Liver (tissue), 8 donors: ENCODE measurements at regions not wholly inside any gene's neighbourhood (a gene's known extent, or its start where the extent isn't known, plus 50 kb on each side); places are given as distances from the start of the nearest gene placed in this dataset.

Experiments used
- DNase-seq: peaks from one replicate; pipeline ENCODE4 v3.0.0-alpha.2; 2017; ENCODE audit warnings: low spot score
- H3K27ac ChIP-seq, 2 donors: one replicate each; pipeline ENCODE4 v1.7.0; 2013; ENCODE audit warnings: inconsistent platforms in 2 of 2, low read length in 2 of 2, control low read depth in 1 of 2, low read depth in 1 of 2, mild to moderate bottlenecking in 1 of 2
- H3K27me3 ChIP-seq, 4 donors: one replicate each; pipeline versions ENCODE4 v1.6.1 to v1.7.0; 2013; ENCODE audit warnings: low read length in 3 of 4, inconsistent platforms in 1 of 4, mild to moderate bottlenecking in 1 of 4, moderate library complexity in 1 of 4; ENCODE audit not compliant: control insufficient read depth in 4 of 4, insufficient read depth in 4 of 4
- H3K36me3 ChIP-seq, 4 donors: one replicate each; pipeline versions ENCODE4 v1.6.1 to v1.7.0; 2013; ENCODE audit warnings: low read length in 3 of 4, mild to moderate bottlenecking in 3 of 4, low read depth in 1 of 4, moderate library complexity in 1 of 4; ENCODE audit not compliant: control insufficient read depth in 4 of 4, insufficient read depth in 3 of 4
- H3K4me1 ChIP-seq, 4 donors: one replicate each; pipeline versions ENCODE4 v1.6.1 to v1.7.0; 2013; ENCODE audit warnings: low read length in 3 of 4, mild to moderate bottlenecking in 3 of 4, moderate library complexity in 1 of 4; ENCODE audit not compliant: control insufficient read depth in 4 of 4, insufficient read depth in 4 of 4
- H3K4me3 ChIP-seq, 3 donors: one replicate each; pipeline versions ENCODE4 v1.6.1 to v1.7.0; 2013; ENCODE audit warnings: low read length in 3 of 3, control low read depth in 1 of 3, low read depth in 1 of 3, mild to moderate bottlenecking in 1 of 3
- H3K9ac ChIP-seq, 2 donors: one replicate each; pipeline ENCODE4 v1.7.0; 2013; ENCODE audit warnings: low read length in 2 of 2, mild to moderate bottlenecking in 2 of 2, moderate library complexity in 2 of 2, control low read depth in 1 of 2, low read depth in 1 of 2
- H3K9me3 ChIP-seq, 4 donors: one replicate each; pipeline versions ENCODE4 v1.6.1 to v1.7.0; 2013; ENCODE audit warnings: low read length in 3 of 4; ENCODE audit not compliant: control insufficient read depth in 4 of 4
- ATF3 ChIP-seq: IDR thresholded peaks from 2 replicates; pipeline ENCODE4 v1.6.1; 2016; ENCODE audit warnings: antibody characterized with exemption
- CTCF ChIP-seq: fragments of 150-350 bp; IDR thresholded peaks from 2 replicates; pipeline ENCODE4 v1.5.1; 2017; ENCODE audit warnings: improper control_type of control experiment, low read depth, low read length; ENCODE audit not compliant: missing input control
- EGR1 ChIP-seq, 2 donors: IDR thresholded peaks; 2 replicates each; pipeline ENCODE4 v1.6.1; 2016 to 2018; ENCODE audit warnings: antibody characterized with exemption in 2 of 2, low read depth in 2 of 2
- FOXA1 ChIP-seq: IDR thresholded peaks from 2 replicates; pipeline ENCODE4 v1.6.1; 2016; ENCODE audit warnings: antibody characterized with exemption
- FOXA2 ChIP-seq: IDR thresholded peaks from 2 replicates; pipeline ENCODE4 v1.6.1; 2016; ENCODE audit warnings: antibody characterized with exemption
- GABPA ChIP-seq, 2 donors: IDR thresholded peaks in 1 of 2; conservative IDR thresholded peaks in 1 of 2; 2 replicates each; pipeline ENCODE4 v1.6.1; 2016; ENCODE audit warnings: antibody characterized with exemption in 2 of 2, mild to moderate bottlenecking in 1 of 2, moderate library complexity in 1 of 2
- HNF4A ChIP-seq, 2 donors: conservative IDR thresholded peaks; 2 replicates each; pipeline ENCODE4 v1.6.1; 2016; ENCODE audit warnings: antibody characterized with exemption in 2 of 2, mild to moderate bottlenecking in 2 of 2
- HNF4G ChIP-seq: IDR thresholded peaks from 2 replicates; pipeline ENCODE4 v1.6.1; 2016; ENCODE audit warnings: antibody characterized with exemption
- JUND ChIP-seq, 2 donors: IDR thresholded peaks; 2 replicates each; pipeline ENCODE4 v1.6.1; 2016; ENCODE audit warnings: antibody characterized with exemption in 2 of 2
- MAX ChIP-seq: IDR thresholded peaks from 2 replicates; pipeline ENCODE4 v1.6.1; 2016; ENCODE audit warnings: antibody characterized with exemption
- NR2F2 ChIP-seq: IDR thresholded peaks from 2 replicates; pipeline ENCODE4 v1.6.1; 2016; ENCODE audit warnings: antibody characterized with exemption
- RAD21 ChIP-seq, 2 donors: IDR thresholded peaks; 2 replicates each; pipeline ENCODE4 v1.6.1; 2016; ENCODE audit warnings: antibody characterized with exemption in 2 of 2, mild to moderate bottlenecking in 2 of 2
- REST ChIP-seq: IDR thresholded peaks from 2 replicates; pipeline ENCODE4 v1.6.1; 2016; ENCODE audit warnings: antibody characterized with exemption, mild to moderate bottlenecking
- RXRA ChIP-seq, 2 donors: IDR thresholded peaks; 2 replicates each; pipeline ENCODE4 v1.6.1; 2017 to 2018; ENCODE audit warnings: antibody characterized with exemption in 2 of 2, mild to moderate bottlenecking in 1 of 2
- SP1 ChIP-seq: IDR thresholded peaks from 2 replicates; pipeline ENCODE4 v1.6.1; 2018; ENCODE audit warnings: antibody characterized with exemption, mild to moderate bottlenecking
- TAF1 ChIP-seq: conservative IDR thresholded peaks from 2 replicates; pipeline ENCODE4 v1.6.1; 2016; ENCODE audit warnings: antibody characterized with exemption, mild to moderate bottlenecking
- YY1 ChIP-seq: IDR thresholded peaks from 2 replicates; pipeline ENCODE4 v1.6.1; 2016; ENCODE audit warnings: antibody characterized with exemption, mild to moderate bottlenecking
- ZBTB33 ChIP-seq: IDR thresholded peaks from 2 replicates; pipeline ENCODE4 v1.6.1; 2016; ENCODE audit warnings: antibody characterized with exemption
- WGBS: extraction: QIAGEN DNeasy Blood & Tissue Kit; methylation state at CpG from one replicate; pipeline ENCODE4 v1.1.7; 2013; 5-methylcytosine and 5-hydroxymethylcytosine counted together
- donor health status: healthy.
- donor health status: healthy.
- donor health status: healthy.
- donor health status: healthy.
- donor health status: healthy.

- TF ChIP-seq RXRA (IDR thresholded peaks at IDR 0.05) = no peak
- TF ChIP-seq CTCF = no peak
- TF ChIP-seq TAF1 = no peak
- TF ChIP-seq ATF3 = no peak
- TF ChIP-seq SP1 = no peak
- no peak for TF ChIP-seq FOXA1
- TF ChIP-seq NR2F2 = no peak
- no peak for TF ChIP-seq HNF4A (conservative IDR thresholded peaks at IDR 0.05)
- no peak for TF ChIP-seq MAX
- TF ChIP-seq YY1 = no peak
- no peak for TF ChIP-seq EGR1 (IDR thresholded peaks at IDR 0.05; ENCODE audit: low read depth in 2 of 2)
- TF ChIP-seq RAD21 (IDR thresholded peaks at IDR 0.05) = no peak
- TF ChIP-seq REST = no peak
- no peak for TF ChIP-seq GABPA (IDR thresholded peaks at IDR 0.05 in 1 of 2, conservative IDR thresholded peaks at IDR 0.05 in 1 of 2)
- no peak for TF ChIP-seq JUND (IDR thresholded peaks at IDR 0.05)
- TF ChIP-seq HNF4G = no peak
- TF ChIP-seq FOXA2 = no peak
- TF ChIP-seq ZBTB33 = no peak
Measured at GRCh38 chrX:8254401-8254800, 83.3 kb upstream of the VCX2 start.

GRCh38 chrX:8272821-8273220, 101.8 kb upstream of the VCX2 start:
- H3K27ac ChIP-seq = no peak overlapping the region
- no peak overlapping the region for H3K4me3 ChIP-seq
- no peaks in the 10 kb centered on the region for H3K27me3 ChIP-seq
- H3K9ac ChIP-seq = no peak overlapping the region
- no peaks in the 10 kb centered on the region for H3K4me1 ChIP-seq
- H3K9me3 ChIP-seq = peaks cover 0 to 9% (median 2%) of the 10 kb centered on the region in 4 donors
- DNase-seq = no peak
- WGBS = 89% methylated on average over 4 of the region's 4 CpGs
- TF ChIP-seq REST (no peak), RAD21 (IDR thresholded peaks at IDR 0.05) (no peak), FOXA1 (no peak), EGR1 (IDR thresholded peaks at IDR 0.05; ENCODE audit: low read depth in 2 of 2) (no peak), JUND (IDR thresholded peaks at IDR 0.05) (no peak), YY1 (no peak)
- no peaks in the 10 kb centered on the region for H3K36me3 ChIP-seq

More at GRCh38 chrX:8254401-8254800, 83.3 kb upstream of the VCX2 start:
- Histone ChIP-seq H3K4me3 (no peak overlapping the region), H3K27ac (no peak overlapping the region), H3K4me1 (no peaks in the 10 kb centered on the region), H3K9ac (no peak overlapping the region), H3K27me3 (no peaks in the 10 kb centered on the region), H3K9me3 (no peaks in the 10 kb centered on the region), H3K36me3 (no peaks in the 10 kb centered on the region)
- WGBS = 86% methylated on average over 2 of the region's 2 CpGs
- no peak for DNase-seq
